Astrocyte (in vitro differentiated cells and primary cell): ENCODE measurements at regions not wholly inside any gene's neighbourhood (a gene's known extent, or its start where the extent isn't known, plus 50 kb on each side); places are given as distances from the start of the nearest gene placed in this dataset.

Source experiments
- CTCF ChIP-seq: IDR thresholded peaks from 2 replicates; pipeline ENCODE4 v1.5.1; 2011; ENCODE audit warnings: low read depth, mild to moderate bottlenecking, inconsistent platforms, low read length, moderate library complexity; ENCODE audit not compliant: insufficient read depth
- EZH2 ChIP-seq: IDR thresholded peaks from 2 replicates; pipeline ENCODE4 v1.6.1; 2012; ENCODE audit warnings: mild to moderate bottlenecking, low read length, inconsistent platforms; ENCODE audit not compliant: insufficient read depth

GRCh38 chr11:92501066-92501739 is 276.6 kb downstream of the FAT3 start:
- TF ChIP-seq CTCF (no peak), EZH2 (no peak)
